Endothelial cell of umbilical vein (primary cell): ENCODE measurements at regions not wholly inside any gene's neighbourhood (a gene's known extent, or its start where the extent isn't known, plus 50 kb on each side); places are given as distances from the start of the nearest gene placed in this dataset.

Experiments used
- BruUV-seq: library from RNA; stranded (reverse); fragments of 400-500 nt; replicated peaks from 2 replicates; lab custom pipeline; 2021; lab: Mats Ljungman, UMichigan
- CTCF ChIA-PET: fragments of 300-600, 350-600 bp; sonication (Branson Sonifier 250); formaldehyde crosslinking; loops from one replicate; lab custom pipeline; 2021; ENCODE audit warnings: antibody characterized with exemption, inconsistent platforms; lab: Charles Lee
- POLR2A ChIA-PET: fragments of 300-600, 350-600 bp; sonication (Branson Sonifier 250); formaldehyde crosslinking; loops from one replicate; lab custom pipeline; 2021; ENCODE audit warnings: antibody characterized with exemption, inconsistent platforms; lab: Charles Lee
- DNase-seq: peaks from one replicate; pipeline ENCODE4 v3.0.0-alpha.2; 2011; ENCODE audit warnings: low read depth, low spot score
- FAIRE-seq: peaks from 2 replicates; lab custom pipeline; 2011; peaks lifted over from hg19 to GRCh38; lab: Jason Lieb, UNC
- H2AFZ ChIP-seq: 2 replicates; pipeline ENCODE4 v1.6.0; 2012; ENCODE audit warnings: low read depth, low read length, control low read depth, inconsistent platforms
- H3K27ac ChIP-seq: 2 replicates; pipeline ENCODE4 v1.5.1; 2011; ENCODE audit warnings: low read depth, mild to moderate bottlenecking, control low read depth, low read length, moderate library complexity; ENCODE audit not compliant: insufficient read depth
- H3K27me3 ChIP-seq, 2 experiments: 2 replicates each; pipeline versions ENCODE4 v1.6.0 to v1.6.1; 2011; ENCODE audit warnings: low read length in 2 of 2, mixed read lengths in 1 of 2; ENCODE audit not compliant: control insufficient read depth in 2 of 2, insufficient read depth in 2 of 2
- H3K36me3 ChIP-seq, 2 experiments: 2 replicates in 1 of 2; 3 replicates in 1 of 2; pipeline ENCODE4 v1.5.1; 2011; ENCODE audit warnings: low read length in 2 of 2, mild to moderate bottlenecking in 1 of 2, moderate library complexity in 1 of 2; ENCODE audit not compliant: control insufficient read depth in 2 of 2, insufficient read depth in 2 of 2; ENCODE audit errors: extremely low read depth in 1 of 2
- H3K4me1 ChIP-seq: 3 replicates; pipeline ENCODE4 v1.5.1; 2011; ENCODE audit warnings: mild to moderate bottlenecking, low read length; ENCODE audit not compliant: control insufficient read depth, insufficient read depth; ENCODE audit errors: extremely low read depth
- H3K4me2 ChIP-seq: 2 replicates; pipeline ENCODE4 v1.6.1; 2011; ENCODE audit warnings: low read length, control low read depth, mixed read lengths; ENCODE audit not compliant: insufficient read depth
- H3K4me3 ChIP-seq, 3 experiments: fragments of 200-600 bp in 1 of 3; sonication (generic), shearing (Covaris generic) in 1 of 3; replicated peaks in 1 of 3; 2 replicates each; pipeline ENCODE4 v1.5.1; 2011 to 2016; ENCODE audit warnings: control low read depth in 3 of 3, low read length in 3 of 3, mild to moderate bottlenecking in 2 of 3, inconsistent platforms in 1 of 3, low read depth in 1 of 3, moderate library complexity in 1 of 3; ENCODE audit not compliant: insufficient read depth in 1 of 3
- H3K79me2 ChIP-seq: 2 replicates; pipeline ENCODE4 v1.6.0; 2012; ENCODE audit warnings: low read length, inconsistent platforms; ENCODE audit not compliant: control insufficient read depth, insufficient read depth
- H3K9ac ChIP-seq: replicated peaks from 2 replicates; pipeline ENCODE3; 2011; ENCODE audit warnings: low read length, control low read depth; ENCODE audit not compliant: insufficient read depth; ENCODE audit errors: extremely low read depth
- H3K9me1 ChIP-seq: replicated peaks from 3 replicates; pipeline ENCODE4 v1.6.0; 2011; ENCODE audit warnings: mild to moderate bottlenecking, low read length; ENCODE audit not compliant: control insufficient read depth, insufficient read depth; ENCODE audit errors: extremely low read depth
- H3K9me3 ChIP-seq: replicated peaks from 2 replicates; pipeline ENCODE4 v1.5.1; 2012; ENCODE audit warnings: low read length, inconsistent platforms; ENCODE audit not compliant: control insufficient read depth, insufficient read depth
- H4K20me1 ChIP-seq: replicated peaks from 2 replicates; pipeline ENCODE3; 2011; ENCODE audit warnings: mild to moderate bottlenecking, low read length; ENCODE audit not compliant: control insufficient read depth, insufficient read depth; ENCODE audit errors: extremely low read depth
- CTCF ChIP-seq, 2 donors: IDR thresholded peaks; 1 replicate in 1 of 2; 2 replicates in 1 of 2; pipeline ENCODE4 v1.5.1; 2011; ENCODE audit warnings: low read length in 2 of 2, mild to moderate bottlenecking in 2 of 2, moderate library complexity in 2 of 2, control low read depth in 1 of 2, inconsistent platforms in 1 of 2, low read depth in 1 of 2; ENCODE audit not compliant: insufficient read depth in 1 of 2; ENCODE audit errors: extremely low read depth in 1 of 2
- EZH2 ChIP-seq: IDR thresholded peaks from 2 replicates; pipeline ENCODE4 v1.6.1; 2012; ENCODE audit warnings: borderline replicate concordance, low read depth, mild to moderate bottlenecking, moderate library complexity, low read length, inconsistent platforms; ENCODE audit not compliant: severe bottlenecking
- FOS ChIP-seq: IDR thresholded peaks from 2 replicates; pipeline ENCODE4 v1.6.1; 2011; ENCODE audit warnings: mild to moderate bottlenecking, low read length, moderate library complexity, borderline replicate concordance; ENCODE audit not compliant: insufficient read depth
- GATA2 ChIP-seq: IDR thresholded peaks from 2 replicates; pipeline ENCODE4 v1.7.0; 2011; ENCODE audit warnings: low read depth, mild to moderate bottlenecking, moderate library complexity, mixed read lengths, low read length; ENCODE audit not compliant: insufficient read length, insufficient read depth
- JUN ChIP-seq: IDR thresholded peaks from 2 replicates; pipeline ENCODE4 v1.6.1; 2011; ENCODE audit warnings: borderline replicate concordance, low read depth; ENCODE audit not compliant: insufficient read length, insufficient read depth
- MYC ChIP-seq: IDR thresholded peaks from one replicate; pipeline ENCODE4 v1.6.1; 2011; ENCODE audit warnings: mild to moderate bottlenecking, low read depth, low read length
- POLR2A ChIP-seq: IDR thresholded peaks from 2 replicates; pipeline ENCODE4 v1.6.1; 2012; ENCODE audit warnings: low read depth, mild to moderate bottlenecking, control low read depth, low read length
- dilution Hi-C: fragments of 300-500 bp; cut with MboI; formaldehyde crosslinking; loops from one replicate; pipeline ENCODE4 v1.15.0; 2019; ENCODE audit warnings: low sequenced_read_pairs; ENCODE audit not compliant: extremely low pct_ligation_motif_present
- intact Hi-C: fragments of 100-400 bp; cut with micrococcal nuclease; formaldehyde crosslinking; loops from one replicate; pipeline ENCODE4 v1.10.0; 2022
- TF ChIP-seq, protein P1 (sequence below): IDR thresholded peaks from 2 replicates; pipeline ENCODE4 v1.6.1; 2011; ENCODE audit not compliant: insufficient read depth, insufficient read length

GRCh38 chr13:50677687-50678463 lies 165.6 kb downstream of the DLEU7 start:
- BruUV-seq: no TSS peak
- Histone ChIP-seq H3K4me1 (peaks cover 30% of the 10 kb centered on the region), H4K20me1 (no peaks in the 10 kb centered on the region), H3K9me3 (no peaks in the 10 kb centered on the region), H3K9ac (no peak overlapping the region), H3K9me1 (no peaks in the 10 kb centered on the region), H3K4me2 (no peak overlapping the region), H3K27ac (no peak overlapping the region), H3K4me3 (no peak overlapping the region), H3K36me3 (no peaks in the 10 kb centered on the region), H3K27me3 (no peaks in the 10 kb centered on the region), H3K79me2 (no peaks in the 10 kb centered on the region), H2AFZ (no peak overlapping the region)
- CTCF ChIA-PET: interaction anchor here (1.4 kb wide), 1 partner anchor 8 kb away, joined by 4 read pairs; no protein-coding TSS in a partner anchor
- dilution Hi-C loops (no loop called here), intact Hi-C loops (no loop called here)
- POLR2A ChIA-PET: no interaction called here
- no peak for DNase-seq
- no peak for TF ChIP-seq GATA2
- no peak for TF ChIP-seq MYC
- no peak for TF ChIP-seq FOS
- no peak for TF ChIP-seq JUN
- TF ChIP-seq CTCF (IDR thresholded peaks at IDR 0.05; ENCODE audit: extremely low read depth in 1 of 2, insufficient read depth in 1 of 2, low read depth in 1 of 2, low read length in 2 of 2): no peak
- no peak for TF ChIP-seq POLR2A
- no peak for TF ChIP-seq EZH2
- TF ChIP-seq, protein P1, sequence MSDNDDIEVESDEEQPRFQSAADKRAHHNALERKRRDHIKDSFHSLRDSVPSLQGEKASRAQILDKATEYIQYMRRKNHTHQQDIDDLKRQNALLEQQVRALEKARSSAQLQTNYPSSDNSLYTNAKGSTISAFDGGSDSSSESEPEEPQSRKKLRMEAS: no peak
- no peak for FAIRE-seq
